ENCODE measurements at regions not wholly inside any gene's neighbourhood (a gene's known extent, or its start where the extent isn't known, plus 50 kb on each side); places are given as distances from the start of the nearest gene placed in this dataset.

GRCh38 chr13:70720386-70720785 is 612.1 kb upstream of the KLHL1 start:
- TF ChIP-seq CTCF (conservative IDR thresholded peaks at IDR 0.05; ENCODE audit: low read depth, low read length): no peak
- Histone ChIP-seq H3K9ac (no peak overlapping the region), H2AFZ (ENCODE audit: low read depth) (no peak overlapping the region), H3K4me2 (no peak overlapping the region), H3K79me2 (ENCODE audit: insufficient read depth, low read depth) (no peaks in the 10 kb centered on the region), H4K20me1 (ENCODE audit: insufficient read depth) (no peaks in the 10 kb centered on the region), H3K27me3 (ENCODE audit: insufficient read depth, low read depth) (no peaks in the 10 kb centered on the region), H3K27ac (no peak overlapping the region), H3K4me3 (IDR thresholded peaks at IDR 0.05; ENCODE audit: insufficient read depth, low read depth, low read length) (no peak overlapping the region), H3K36me3 (ENCODE audit: insufficient read depth) (no peaks in the 10 kb centered on the region), H3K4me1 (ENCODE audit: low read depth, poor library complexity, severe bottlenecking) (no peaks in the 10 kb centered on the region)

DNA sequence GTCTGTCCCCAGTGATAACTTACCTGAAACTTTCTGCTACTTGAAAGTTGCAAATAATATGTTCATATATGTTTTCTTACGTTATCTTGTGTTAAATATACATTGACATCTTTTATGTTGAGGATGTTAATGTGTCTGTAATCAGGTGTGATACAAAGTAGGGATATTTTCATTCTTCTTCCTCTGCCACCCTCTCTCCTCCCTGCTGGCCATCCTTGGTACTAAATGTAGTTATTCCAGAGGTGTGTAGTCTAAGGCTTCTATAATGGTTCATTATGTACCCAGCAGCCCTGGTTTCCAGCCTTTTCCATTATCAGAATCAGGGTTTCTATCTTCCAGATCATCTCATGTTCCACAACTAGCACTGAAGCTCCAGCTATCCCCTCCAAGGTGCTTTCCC is 606.7 kb upstream of the KLHL1 start:
- no peak overlapping the region for H3K4me2 ChIP-seq
- H3K4me3 ChIP-seq (IDR thresholded peaks at IDR 0.05; ENCODE audit: insufficient read depth, low read depth, low read length): no peak overlapping the region
- no peaks in the 10 kb centered on the region for H3K79me2 ChIP-seq (ENCODE audit: insufficient read depth, low read depth)
- H3K9ac ChIP-seq: no peak overlapping the region
- H2AFZ ChIP-seq (ENCODE audit: low read depth): no peak overlapping the region
- no peaks in the 10 kb centered on the region for H3K27me3 ChIP-seq (ENCODE audit: insufficient read depth, low read depth)
- H4K20me1 ChIP-seq (ENCODE audit: insufficient read depth): no peaks in the 10 kb centered on the region
- TF ChIP-seq CTCF (conservative IDR thresholded peaks at IDR 0.05; ENCODE audit: low read depth, low read length): no peak
- no peaks in the 10 kb centered on the region for H3K36me3 ChIP-seq (ENCODE audit: insufficient read depth)
- no peaks in the 10 kb centered on the region for H3K4me1 ChIP-seq (ENCODE audit: low read depth, poor library complexity, severe bottlenecking)
- H3K27ac ChIP-seq: no peak overlapping the region

DNA sequence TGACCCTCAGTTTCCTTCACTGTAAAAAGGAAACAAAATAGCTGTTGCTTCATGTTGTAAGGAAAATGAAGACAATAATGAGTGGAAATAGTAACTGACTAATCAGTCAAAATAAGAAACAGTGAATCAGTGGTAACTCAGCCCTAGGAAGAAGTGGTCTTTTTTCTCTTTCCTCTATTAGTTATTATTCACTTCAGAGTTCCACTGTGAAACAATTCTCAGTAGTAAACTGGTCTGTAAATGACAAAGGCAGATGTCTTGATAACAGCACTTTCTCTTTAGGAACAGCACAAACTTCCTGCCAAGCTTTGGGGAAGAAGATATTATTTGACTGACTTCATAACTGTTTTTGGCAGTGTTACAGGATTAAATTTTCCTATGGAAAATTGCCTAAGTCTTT is 600.5 kb upstream of the KLHL1 start:
- Histone ChIP-seq H3K27ac (no peak overlapping the region), H3K36me3 (ENCODE audit: insufficient read depth) (no peaks in the 10 kb centered on the region), H3K4me3 (IDR thresholded peaks at IDR 0.05; ENCODE audit: insufficient read depth, low read depth, low read length) (no peak overlapping the region), H3K4me1 (ENCODE audit: low read depth, poor library complexity, severe bottlenecking) (no peaks in the 10 kb centered on the region), H3K27me3 (ENCODE audit: insufficient read depth, low read depth) (no peaks in the 10 kb centered on the region), H3K79me2 (ENCODE audit: insufficient read depth, low read depth) (no peaks in the 10 kb centered on the region), H3K4me2 (no peak overlapping the region), H2AFZ (ENCODE audit: low read depth) (no peak overlapping the region), H3K9ac (no peak overlapping the region), H4K20me1 (ENCODE audit: insufficient read depth) (no peaks in the 10 kb centered on the region)
- no peak for TF ChIP-seq CTCF (conservative IDR thresholded peaks at IDR 0.05; ENCODE audit: low read depth, low read length)

DNA sequence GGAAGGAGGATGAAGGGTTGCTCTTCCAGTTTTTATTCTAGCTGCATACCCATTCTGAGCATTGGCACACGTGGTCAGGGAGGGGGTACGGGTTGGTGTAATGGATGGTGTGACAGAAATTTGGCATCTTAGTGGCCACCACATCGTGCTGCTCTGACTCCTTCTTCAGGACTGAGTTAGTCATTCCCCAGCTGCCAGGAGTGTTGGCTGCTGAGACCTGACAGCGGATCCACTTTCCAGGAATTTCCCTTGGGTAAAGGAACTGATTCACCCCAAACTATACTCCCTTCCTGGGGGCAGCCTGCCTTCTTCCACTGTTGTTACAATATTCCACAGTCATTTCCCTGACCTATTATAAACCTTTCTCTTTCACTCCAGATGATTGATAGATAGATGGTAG is 595.5 kb upstream of the KLHL1 start:
- no peak overlapping the region for H3K27ac ChIP-seq
- no peak overlapping the region for H3K4me3 ChIP-seq (IDR thresholded peaks at IDR 0.05; ENCODE audit: insufficient read depth, low read depth, low read length)
- no peaks in the 10 kb centered on the region for H4K20me1 ChIP-seq (ENCODE audit: insufficient read depth)
- H3K9ac ChIP-seq: no peak overlapping the region
- H3K79me2 ChIP-seq (ENCODE audit: insufficient read depth, low read depth): no peaks in the 10 kb centered on the region
- no peaks in the 10 kb centered on the region for H3K36me3 ChIP-seq (ENCODE audit: insufficient read depth)
- H3K27me3 ChIP-seq (ENCODE audit: insufficient read depth, low read depth): no peaks in the 10 kb centered on the region
- TF ChIP-seq CTCF (conservative IDR thresholded peaks at IDR 0.05; ENCODE audit: low read depth, low read length): no peak
- no peak overlapping the region for H3K4me2 ChIP-seq
- no peak overlapping the region for H2AFZ ChIP-seq (ENCODE audit: low read depth)
- H3K4me1 ChIP-seq (ENCODE audit: low read depth, poor library complexity, severe bottlenecking): no peaks in the 10 kb centered on the region
